GM12864 (cell line): ENCODE measurements at regions not wholly inside any gene's neighbourhood (a gene's known extent, or its start where the extent isn't known, plus 50 kb on each side); places are given as distances from the start of the nearest gene placed in this dataset.

ENCODE experiments used
- DNase-seq: peaks from one replicate; pipeline ENCODE4 v3.0.0-alpha.2; 2011; ENCODE audit warnings: low read depth
- H3K4me3 ChIP-seq: 2 replicates; pipeline ENCODE4 v1.5.1; 2011; ENCODE audit warnings: mild to moderate bottlenecking, low read depth, low read length, control low read depth
- TF ChIP-seq, protein P1 (sequence below): IDR thresholded peaks from 2 replicates; pipeline ENCODE4 v1.5.1; 2011; ENCODE audit warnings: low read depth, mild to moderate bottlenecking, moderate library complexity, low read length, control low read depth, inconsistent platforms; ENCODE audit errors: missing control alignments

DNA sequence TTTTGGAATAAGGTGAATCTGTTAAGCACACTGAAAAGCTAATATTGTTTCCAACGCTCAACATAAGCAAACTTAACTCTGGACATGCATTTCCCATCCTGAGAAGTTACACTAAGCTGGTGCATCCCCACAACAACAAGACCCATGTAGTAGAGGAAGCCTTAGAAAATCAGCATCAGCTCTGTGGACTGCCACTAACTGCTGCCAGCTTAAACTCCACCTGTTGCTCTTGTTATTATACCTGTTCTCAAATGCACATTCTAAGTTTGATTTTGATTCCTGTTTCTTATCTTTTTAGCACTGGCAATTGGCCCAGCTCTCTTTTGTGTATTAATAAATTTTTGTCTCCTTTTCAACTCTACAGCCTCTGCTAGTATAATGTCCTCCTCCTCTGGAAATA lies 924.8 kb downstream of the DNAH5 start:
- TF ChIP-seq, protein P1, sequence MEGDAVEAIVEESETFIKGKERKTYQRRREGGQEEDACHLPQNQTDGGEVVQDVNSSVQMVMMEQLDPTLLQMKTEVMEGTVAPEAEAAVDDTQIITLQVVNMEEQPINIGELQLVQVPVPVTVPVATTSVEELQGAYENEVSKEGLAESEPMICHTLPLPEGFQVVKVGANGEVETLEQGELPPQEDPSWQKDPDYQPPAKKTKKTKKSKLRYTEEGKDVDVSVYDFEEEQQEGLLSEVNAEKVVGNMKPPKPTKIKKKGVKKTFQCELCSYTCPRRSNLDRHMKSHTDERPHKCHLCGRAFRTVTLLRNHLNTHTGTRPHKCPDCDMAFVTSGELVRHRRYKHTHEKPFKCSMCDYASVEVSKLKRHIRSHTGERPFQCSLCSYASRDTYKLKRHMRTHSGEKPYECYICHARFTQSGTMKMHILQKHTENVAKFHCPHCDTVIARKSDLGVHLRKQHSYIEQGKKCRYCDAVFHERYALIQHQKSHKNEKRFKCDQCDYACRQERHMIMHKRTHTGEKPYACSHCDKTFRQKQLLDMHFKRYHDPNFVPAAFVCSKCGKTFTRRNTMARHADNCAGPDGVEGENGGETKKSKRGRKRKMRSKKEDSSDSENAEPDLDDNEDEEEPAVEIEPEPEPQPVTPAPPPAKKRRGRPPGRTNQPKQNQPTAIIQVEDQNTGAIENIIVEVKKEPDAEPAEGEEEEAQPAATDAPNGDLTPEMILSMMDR: no peak
- no peak overlapping the region for H3K4me3 ChIP-seq
- no peak for DNase-seq

DNA sequence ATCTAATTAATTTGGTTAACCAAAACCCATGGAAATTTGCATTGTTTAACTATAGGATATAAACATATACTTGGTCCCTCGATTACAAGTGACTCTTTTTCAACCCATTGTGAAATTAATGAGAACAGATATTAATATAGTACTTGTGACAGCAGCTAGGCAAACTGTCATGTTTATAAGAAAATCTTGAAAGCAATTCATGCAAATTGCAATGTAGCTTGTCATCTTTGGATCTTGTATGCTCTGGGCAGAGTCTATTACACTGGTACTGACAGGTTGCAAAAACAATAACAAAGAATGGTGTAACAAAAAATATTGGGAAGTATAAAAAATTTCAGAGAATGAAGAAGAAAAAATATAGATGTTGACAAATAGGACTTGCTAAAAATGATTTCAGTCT lies 941.0 kb downstream of the DNAH5 start:
- no peak for DNase-seq
- TF ChIP-seq, protein P1: no peak
- no peak overlapping the region for H3K4me3 ChIP-seq

DNA sequence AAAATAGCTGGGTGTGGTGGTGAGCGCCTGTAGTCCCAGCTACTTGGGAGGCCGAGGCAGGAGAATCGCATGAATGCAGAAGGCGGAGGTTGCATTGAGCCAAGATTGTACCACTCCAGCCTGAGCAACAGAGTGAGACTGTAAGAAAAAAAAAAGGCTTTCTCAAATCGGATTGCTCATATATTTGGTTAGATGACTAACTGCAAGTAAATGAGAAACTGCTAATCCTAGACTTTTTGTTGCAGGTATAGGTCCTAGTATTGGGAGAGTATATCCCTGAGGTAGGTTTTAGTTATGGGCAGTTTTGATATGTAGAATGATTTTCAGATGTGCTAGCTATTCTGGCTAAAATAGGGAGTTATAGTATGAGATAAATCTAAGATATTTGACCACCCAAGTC lies 944.8 kb downstream of the DNAH5 start:
- TF ChIP-seq, protein P1: no peak
- H3K4me3 ChIP-seq: no peak overlapping the region
- DNase-seq: no peak

DNA sequence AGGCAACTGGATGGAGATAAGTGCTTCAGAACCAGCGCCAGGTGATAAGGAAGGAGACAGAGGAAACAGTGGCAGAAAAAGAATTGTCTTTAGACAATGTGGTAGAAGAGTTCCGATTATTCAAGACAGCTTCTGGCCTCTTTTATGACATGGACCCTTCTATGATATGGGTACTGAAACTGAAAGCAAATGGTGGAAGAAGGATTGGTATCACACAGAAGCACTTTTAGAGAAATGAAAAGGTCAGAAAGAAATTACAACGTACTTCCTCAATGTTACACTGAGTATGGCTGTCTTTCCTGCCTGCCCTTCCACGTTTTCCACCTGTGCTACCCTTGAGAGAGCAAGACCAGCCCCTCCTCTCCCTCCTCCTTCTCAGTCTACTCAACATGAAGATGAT lies 959.3 kb downstream of the DNAH5 start:
- no peak for DNase-seq
- no peak overlapping the region for H3K4me3 ChIP-seq
- TF ChIP-seq, protein P1: no peak

DNA sequence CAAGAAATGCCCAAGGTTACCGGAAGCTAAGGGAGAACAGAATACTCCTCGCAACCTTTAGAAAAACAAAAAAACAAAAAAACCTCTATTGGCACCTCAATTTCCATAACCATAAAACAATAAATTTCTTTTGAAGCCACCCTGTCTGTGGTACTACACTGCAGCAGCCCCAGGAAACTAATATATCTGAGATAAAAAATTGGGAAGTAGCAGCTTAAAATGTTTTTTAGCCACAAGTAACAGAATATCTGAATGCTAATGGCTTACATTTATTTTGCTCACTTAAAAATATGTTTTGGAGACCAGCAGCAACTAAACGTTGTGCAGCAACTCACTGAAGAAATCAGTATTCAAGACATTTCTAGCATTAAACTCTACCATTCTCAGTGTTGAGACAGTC lies 969.6 kb downstream of the DNAH5 start:
- no peak for DNase-seq
- no peak overlapping the region for H3K4me3 ChIP-seq
- TF ChIP-seq, protein P1: no peak

DNA sequence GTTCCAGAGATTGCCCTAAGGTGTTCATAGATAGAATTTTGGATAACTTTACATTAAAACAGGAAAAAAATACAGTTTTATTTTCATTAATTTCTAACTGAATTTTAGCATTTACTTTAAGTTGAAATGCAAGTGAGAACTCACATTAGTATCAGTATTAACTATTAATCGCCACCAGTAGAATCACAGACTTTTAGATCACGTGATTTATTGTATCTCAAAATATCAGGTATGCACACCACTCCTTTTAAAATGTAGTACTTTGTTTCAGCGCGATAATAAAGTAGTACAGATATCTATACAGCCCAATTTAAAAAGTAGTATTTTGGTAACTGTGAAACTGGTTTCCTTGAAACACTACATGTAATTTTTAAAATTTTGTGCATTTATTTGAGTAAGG lies 978.7 kb downstream of the DNAH5 start:
- H3K4me3 ChIP-seq: no peak overlapping the region
- DNase-seq: no peak
- TF ChIP-seq, protein P1: no peak

DNA sequence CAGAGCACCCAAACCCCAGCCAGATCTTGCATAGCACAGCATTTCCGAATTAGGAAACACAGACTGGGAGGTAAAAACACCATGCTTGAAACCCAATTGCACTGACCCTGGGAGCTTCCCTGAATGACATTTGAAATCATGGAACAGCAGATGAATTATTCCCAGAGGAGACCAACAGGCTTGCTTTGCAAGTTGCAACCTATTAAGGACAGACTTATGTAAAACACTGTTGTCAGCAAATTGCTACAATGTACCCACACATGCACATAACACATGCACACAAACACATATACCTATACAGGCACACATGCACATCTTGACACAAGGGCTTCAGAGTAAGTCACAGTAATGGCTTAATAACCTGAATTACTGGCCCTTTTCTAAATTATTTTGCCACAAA lies 984.8 kb downstream of the DNAH5 start:
- TF ChIP-seq, protein P1: no peak
- no peak overlapping the region for H3K4me3 ChIP-seq
- no peak for DNase-seq
